Activated T-cell treated with anti-CD3 and anti-CD28 coated beads, Interleukin-2, amount 50 U/mL, for 24 hours (primary cell): ENCODE measurements at regions not wholly inside any gene's neighbourhood (a gene's known extent, or its start where the extent isn't known, plus 50 kb on each side); places are given as distances from the start of the nearest gene placed in this dataset.

Experiments used
- DNase-seq: peaks from one replicate; pipeline ENCODE4 v3.0.0-alpha.2; 2020
- H3K27ac Mint-ChIP-seq: 2 replicates; pipeline ENCODE4 v1.8.0; 2020; ENCODE audit warnings: mild to moderate bottlenecking, mixed read lengths
- H3K27me3 Mint-ChIP-seq: 2 replicates; pipeline ENCODE4 v1.8.0; 2020; ENCODE audit warnings: mixed read lengths
- H3K36me3 Mint-ChIP-seq: 2 replicates; pipeline ENCODE4 v1.8.0; 2020; ENCODE audit warnings: low read depth, mixed read lengths
- H3K4me1 Mint-ChIP-seq: 2 replicates; pipeline ENCODE4 v1.8.0; 2020; ENCODE audit warnings: low read depth, mixed read lengths
- H3K4me3 Mint-ChIP-seq: 2 replicates; pipeline ENCODE4 v1.8.0; 2020; ENCODE audit warnings: mild to moderate bottlenecking, moderate library complexity, mixed read lengths
- H3K9me3 Mint-ChIP-seq: 2 replicates; pipeline ENCODE4 v1.8.0; 2020; ENCODE audit warnings: mixed read lengths

GRCh38 chr15:97680606-97681220, 279.8 kb upstream of the ARRDC4 start:
- DNase-seq: no peak
- no peak overlapping the region for H3K27ac Mint-ChIP-seq
- H3K9me3 Mint-ChIP-seq: peaks cover 6% of the 10 kb centered on the region
- H3K27me3 Mint-ChIP-seq: peaks cover 4% of the 10 kb centered on the region
- H3K36me3 Mint-ChIP-seq: no peaks in the 10 kb centered on the region
- peaks cover 2% of the 10 kb centered on the region for H3K4me1 Mint-ChIP-seq
- no peak overlapping the region for H3K4me3 Mint-ChIP-seq

GRCh38 chr15:97683831-97684230, 276.7 kb upstream of the ARRDC4 start:
- Mint-ChIP-seq H3K4me3 (no peak overlapping the region), H3K4me1 (peaks cover 2% of the 10 kb centered on the region), H3K36me3 (no peaks in the 10 kb centered on the region), H3K27me3 (peaks cover 4% of the 10 kb centered on the region), H3K9me3 (peaks cover 11% of the 10 kb centered on the region), H3K27ac (no peak overlapping the region)
- DNase-seq: no peak

- Mint-ChIP-seq H3K4me3 (no peak overlapping the region), H3K4me1 (peaks cover 2% of the 10 kb centered on the region), H3K36me3 (no peaks in the 10 kb centered on the region), H3K27ac (no peak overlapping the region), H3K9me3 (peaks cover 11% of the 10 kb centered on the region), H3K27me3 (peaks cover 4% of the 10 kb centered on the region)
- no peak for DNase-seq
Observed at GRCh38 chr15:97684249-97684648, 276.3 kb upstream of the ARRDC4 start.

- H3K4me1 Mint-ChIP-seq: peaks cover 2% of the 10 kb centered on the region
- no peak overlapping the region for H3K4me3 Mint-ChIP-seq
- H3K27ac Mint-ChIP-seq: no peak overlapping the region
- peaks cover 11% of the 10 kb centered on the region for H3K9me3 Mint-ChIP-seq
- H3K27me3 Mint-ChIP-seq: no peaks in the 10 kb centered on the region
- DNase-seq: no peak
- H3K36me3 Mint-ChIP-seq: no peaks in the 10 kb centered on the region
Observed at GRCh38 chr15:97686324-97686723, 274.2 kb upstream of the ARRDC4 start.

GRCh38 chr15:97687654-97688053, 272.8 kb upstream of the ARRDC4 start:
- Mint-ChIP-seq H3K36me3 (no peaks in the 10 kb centered on the region), H3K4me3 (no peak overlapping the region), H3K4me1 (peaks cover 2% of the 10 kb centered on the region), H3K27ac (no peak overlapping the region), H3K27me3 (no peaks in the 10 kb centered on the region), H3K9me3 (peaks cover 8% of the 10 kb centered on the region)
- DNase-seq: no peak

- Mint-ChIP-seq H3K4me1 (peaks cover 2% of the 10 kb centered on the region), H3K36me3 (no peaks in the 10 kb centered on the region), H3K9me3 (peaks cover 4% of the 10 kb centered on the region), H3K27me3 (no peaks in the 10 kb centered on the region), H3K4me3 (no peak overlapping the region), H3K27ac (no peak overlapping the region)
- DNase-seq: no peak
Observed at GRCh38 chr15:97688177-97688576, 272.3 kb upstream of the ARRDC4 start.

GRCh38 chr15:97688886-97689285, 271.6 kb upstream of the ARRDC4 start:
- Mint-ChIP-seq H3K27me3 (no peaks in the 10 kb centered on the region), H3K9me3 (peaks cover 4% of the 10 kb centered on the region), H3K36me3 (no peaks in the 10 kb centered on the region), H3K4me3 (no peak overlapping the region), H3K27ac (no peak overlapping the region), H3K4me1 (peaks cover 2% of the 10 kb centered on the region)
- no peak for DNase-seq

- H3K27ac Mint-ChIP-seq: no peak overlapping the region
- H3K4me3 Mint-ChIP-seq: no peak overlapping the region
- H3K27me3 Mint-ChIP-seq: no peaks in the 10 kb centered on the region
- H3K4me1 Mint-ChIP-seq: no peaks in the 10 kb centered on the region
- peaks cover 4% of the 10 kb centered on the region for H3K9me3 Mint-ChIP-seq
- no peaks in the 10 kb centered on the region for H3K36me3 Mint-ChIP-seq
- DNase-seq: no peak
Observed at GRCh38 chr15:97691078-97691477, 269.4 kb upstream of the ARRDC4 start.

- Mint-ChIP-seq H3K36me3 (no peaks in the 10 kb centered on the region), H3K27me3 (no peaks in the 10 kb centered on the region), H3K27ac (no peak overlapping the region), H3K4me3 (no peak overlapping the region), H3K9me3 (peaks cover 1% of the 10 kb centered on the region), H3K4me1 (no peaks in the 10 kb centered on the region)
- no peak for DNase-seq
Observed at GRCh38 chr15:97691799-97692198, 268.7 kb upstream of the ARRDC4 start.

GRCh38 chr15:97692301-97693015, 268.0 kb upstream of the ARRDC4 start:
- no peaks in the 10 kb centered on the region for H3K27me3 Mint-ChIP-seq
- no peaks in the 10 kb centered on the region for H3K36me3 Mint-ChIP-seq
- no peaks in the 10 kb centered on the region for H3K4me1 Mint-ChIP-seq
- H3K9me3 Mint-ChIP-seq: no peaks in the 10 kb centered on the region
- DNase-seq: no peak
- no peak overlapping the region for H3K27ac Mint-ChIP-seq
- no peak overlapping the region for H3K4me3 Mint-ChIP-seq

- no peak for DNase-seq
- H3K36me3 Mint-ChIP-seq: no peaks in the 10 kb centered on the region
- no peak overlapping the region for H3K4me3 Mint-ChIP-seq
- no peaks in the 10 kb centered on the region for H3K9me3 Mint-ChIP-seq
- H3K27me3 Mint-ChIP-seq: no peaks in the 10 kb centered on the region
- H3K4me1 Mint-ChIP-seq: no peaks in the 10 kb centered on the region
- no peak overlapping the region for H3K27ac Mint-ChIP-seq
Observed at GRCh38 chr15:97694456-97694855, 266.0 kb upstream of the ARRDC4 start.

- no peaks in the 10 kb centered on the region for H3K4me1 Mint-ChIP-seq
Observed at GRCh38 chr15:97703400-97703799, 257.1 kb upstream of the ARRDC4 start.

GRCh38 chr15:97706059-97706458, 254.4 kb upstream of the ARRDC4 start:
- no peak overlapping the region for H3K4me3 Mint-ChIP-seq
- no peaks in the 10 kb centered on the region for H3K9me3 Mint-ChIP-seq
- peaks cover 3% of the 10 kb centered on the region for H3K27me3 Mint-ChIP-seq
- DNase-seq: no peak
- H3K27ac Mint-ChIP-seq: no peak overlapping the region
- no peaks in the 10 kb centered on the region for H3K36me3 Mint-ChIP-seq
- H3K4me1 Mint-ChIP-seq: no peaks in the 10 kb centered on the region

More at GRCh38 chr15:97703400-97703799, 257.1 kb upstream of the ARRDC4 start:
- no peak overlapping the region for H3K4me3 Mint-ChIP-seq
- peaks cover 3% of the 10 kb centered on the region for H3K27me3 Mint-ChIP-seq
- no peaks in the 10 kb centered on the region for H3K36me3 Mint-ChIP-seq
- no peaks in the 10 kb centered on the region for H3K9me3 Mint-ChIP-seq
- no peak for DNase-seq
- H3K27ac Mint-ChIP-seq: no peak overlapping the region

GRCh38 chr15:97708252-97708651, 252.3 kb upstream of the ARRDC4 start:
- no peak overlapping the region for H3K4me3 Mint-ChIP-seq
- H3K27me3 Mint-ChIP-seq: peaks cover 3% of the 10 kb centered on the region
- H3K9me3 Mint-ChIP-seq: no peaks in the 10 kb centered on the region
- DNase-seq: no peak
- no peak overlapping the region for H3K27ac Mint-ChIP-seq
- H3K4me1 Mint-ChIP-seq: no peaks in the 10 kb centered on the region
- H3K36me3 Mint-ChIP-seq: no peaks in the 10 kb centered on the region

GRCh38 chr15:97712530-97712929, 248.0 kb upstream of the ARRDC4 start:
- DNase-seq: no peak
- Mint-ChIP-seq H3K9me3 (no peaks in the 10 kb centered on the region), H3K36me3 (no peaks in the 10 kb centered on the region), H3K4me1 (no peaks in the 10 kb centered on the region), H3K27ac (no peak overlapping the region), H3K4me3 (no peak overlapping the region), H3K27me3 (no peaks in the 10 kb centered on the region)
